Fibroblast of lung (primary cell): ENCODE measurements at regions not wholly inside any gene's neighbourhood (a gene's known extent, or its start where the extent isn't known, plus 50 kb on each side); places are given as distances from the start of the nearest gene placed in this dataset.
A peak's percentile ranks its signal among the peaks of the same experiment; 100 is the strongest.

Experiments used
- DNase-seq, 2 donors: peaks; one replicate each; pipeline versions ENCODE4 v3.0.0 to v3.0.0-alpha.2; 2010; ENCODE audit warnings: low read depth in 2 of 2
- H2AFZ ChIP-seq: 2 replicates; pipeline ENCODE4 v1.5.1; 2012; ENCODE audit warnings: low read length, control low read depth, inconsistent platforms
- H3K27ac ChIP-seq: 2 replicates; pipeline ENCODE4 v1.5.1; 2011; ENCODE audit warnings: low read length, control low read depth; ENCODE audit not compliant: insufficient read depth
- H3K27me3 ChIP-seq: 2 replicates; pipeline ENCODE4 v1.5.1; 2011; ENCODE audit warnings: mild to moderate bottlenecking, low read length; ENCODE audit not compliant: control insufficient read depth, insufficient read depth
- H3K36me3 ChIP-seq: 2 replicates; pipeline ENCODE4 v1.5.1; 2011; ENCODE audit warnings: low read length; ENCODE audit not compliant: control insufficient read depth, insufficient read depth
- H3K4me1 ChIP-seq: 2 replicates; pipeline ENCODE4 v1.5.1; 2011; ENCODE audit warnings: low read length; ENCODE audit not compliant: control insufficient read depth, insufficient read depth; ENCODE audit errors: extremely low read depth
- H3K4me2 ChIP-seq: 2 replicates; pipeline ENCODE4 v1.5.1; 2011; ENCODE audit warnings: low read length, control low read depth; ENCODE audit not compliant: insufficient read depth; ENCODE audit errors: extremely low read depth
- H3K4me3 ChIP-seq, 4 experiments: fragments of 200-600 bp in 1 of 4; sonication (generic) in 1 of 4; replicated peaks in 1 of 4; 2 replicates each; pipeline ENCODE4 v1.5.1; 2011 to 2016; ENCODE audit warnings: low read length in 4 of 4, low read depth in 3 of 4, mild to moderate bottlenecking in 3 of 4, control low read depth in 2 of 4, inconsistent platforms in 1 of 4, mixed read lengths in 1 of 4; ENCODE audit not compliant: insufficient read depth in 1 of 4; ENCODE audit errors: control extremely low read depth in 1 of 4
- H3K79me2 ChIP-seq: 2 replicates; pipeline ENCODE4 v1.5.1; 2012; ENCODE audit warnings: mild to moderate bottlenecking, low read length, inconsistent platforms; ENCODE audit not compliant: control insufficient read depth, insufficient read depth
- H3K9ac ChIP-seq: 2 replicates; pipeline ENCODE4 v1.5.1; 2011; ENCODE audit warnings: mild to moderate bottlenecking, low read length, control low read depth; ENCODE audit not compliant: insufficient read depth
- H3K9me3 ChIP-seq: 2 replicates; pipeline ENCODE4 v1.5.1; 2012; ENCODE audit warnings: low read depth, low read length; ENCODE audit not compliant: control insufficient read depth, insufficient read depth
- H4K20me1 ChIP-seq: 2 replicates; pipeline ENCODE4 v1.5.1; 2011; ENCODE audit warnings: low read length; ENCODE audit not compliant: control insufficient read depth, insufficient read depth; ENCODE audit errors: extremely low read depth
- CTCF ChIP-seq, 2 donors: IDR thresholded peaks in 1 of 2; conservative IDR thresholded peaks in 1 of 2; 1 replicate in 1 of 2; 2 replicates in 1 of 2; pipeline ENCODE4 v1.5.1; 2011 to 2012; ENCODE audit warnings: low read length in 2 of 2, control low read depth in 1 of 2, inconsistent platforms in 1 of 2, low read depth in 1 of 2, mild to moderate bottlenecking in 1 of 2
- EZH2 ChIP-seq: IDR thresholded peaks from 2 replicates; pipeline ENCODE4 v1.5.1; 2012; ENCODE audit warnings: low read length, control low read depth, mild to moderate bottlenecking; ENCODE audit errors: missing control alignments

- H3K4me2 ChIP-seq, result no peak overlapping the region
- TF ChIP-seq EZH2 (no peak), CTCF (conservative IDR thresholded peaks at IDR 0.05 in 1 of 2, IDR thresholded peaks at IDR 0.05 in 1 of 2; ENCODE audit: low read depth in 1 of 2, low read length in 2 of 2) (no peak)
- no peak overlapping the region for H3K9ac ChIP-seq
Observed at GRCh38 chr21:25462517-25462971, 144.7 kb downstream of the MRPL39 start.

DNA sequence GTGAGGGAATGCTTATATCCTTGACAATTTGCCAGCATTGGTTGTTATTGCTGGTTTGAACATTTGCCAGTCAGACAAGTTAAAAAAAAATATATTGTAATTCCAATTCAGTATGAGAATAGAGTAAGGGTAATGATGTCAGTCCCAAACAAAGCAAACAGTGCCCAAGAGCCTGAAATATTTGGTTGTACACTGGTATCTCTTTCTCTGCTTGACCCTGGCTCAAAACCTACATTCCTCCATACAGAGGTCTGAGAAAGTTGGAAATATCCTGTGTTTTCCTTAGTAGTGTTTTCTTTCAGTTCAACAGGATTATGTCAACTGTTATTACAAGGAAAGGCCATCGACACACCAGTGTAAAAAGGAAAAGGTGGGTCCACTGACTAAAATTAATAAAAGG, 145.6 kb downstream of the MRPL39 start:
- Histone ChIP-seq H3K27me3 (no peaks in the 10 kb centered on the region), H4K20me1 (no peaks in the 10 kb centered on the region), H3K36me3 (no peaks in the 10 kb centered on the region), H3K9me3 (no peaks in the 10 kb centered on the region), H3K4me2 (no peak overlapping the region), H3K79me2 (no peaks in the 10 kb centered on the region), H3K4me3 (no peak overlapping the region), H3K4me1 (no peaks in the 10 kb centered on the region), H2AFZ (no peak overlapping the region), H3K27ac (no peak overlapping the region), H3K9ac (no peak overlapping the region)
- peak in 1 of 2 donors; percentile 48 for DNase-seq
- TF ChIP-seq EZH2 (no peak), CTCF (conservative IDR thresholded peaks at IDR 0.05 in 1 of 2, IDR thresholded peaks at IDR 0.05 in 1 of 2; ENCODE audit: low read depth in 1 of 2, low read length in 2 of 2) (no peak)

More at GRCh38 chr21:25462517-25462971, 144.7 kb downstream of the MRPL39 start:
- DNase-seq, result no peak
- H3K9me3 ChIP-seq, result no peaks in the 10 kb centered on the region
- H2AFZ ChIP-seq, result no peak overlapping the region
- H3K27ac ChIP-seq, result no peak overlapping the region
- H3K4me3 ChIP-seq, result no peak overlapping the region
- no peaks in the 10 kb centered on the region for H3K36me3 ChIP-seq
- H3K4me1 ChIP-seq, result no peaks in the 10 kb centered on the region
- no peaks in the 10 kb centered on the region for H4K20me1 ChIP-seq
- no peaks in the 10 kb centered on the region for H3K27me3 ChIP-seq
- H3K79me2 ChIP-seq, result no peaks in the 10 kb centered on the region

- H3K79me2 ChIP-seq, result no peaks in the 10 kb centered on the region
- no peaks in the 10 kb centered on the region for H3K9me3 ChIP-seq
- H3K4me1 ChIP-seq, result no peaks in the 10 kb centered on the region
- H3K9ac ChIP-seq, result no peak overlapping the region
- no peaks in the 10 kb centered on the region for H3K27me3 ChIP-seq
- DNase-seq, result no peak
- TF ChIP-seq EZH2 (no peak), CTCF (conservative IDR thresholded peaks at IDR 0.05 in 1 of 2, IDR thresholded peaks at IDR 0.05 in 1 of 2; ENCODE audit: low read depth in 1 of 2, low read length in 2 of 2) (no peak)
- no peak overlapping the region for H3K4me3 ChIP-seq
- H3K27ac ChIP-seq, result no peak overlapping the region
- H2AFZ ChIP-seq, result no peak overlapping the region
- H3K4me2 ChIP-seq, result no peak overlapping the region
- H3K36me3 ChIP-seq, result no peaks in the 10 kb centered on the region
- H4K20me1 ChIP-seq, result no peaks in the 10 kb centered on the region
Observed at GRCh38 chr21:25459993-25460392, 147.3 kb downstream of the MRPL39 start.
